Fibroblast of lung (primary cell): ENCODE measurements at regions not wholly inside any gene's neighbourhood (a gene's known extent, or its start where the extent isn't known, plus 50 kb on each side); places are given as distances from the start of the nearest gene placed in this dataset.

Experiments
- DNase-seq, 2 donors: peaks; one replicate each; pipeline versions ENCODE4 v3.0.0 to v3.0.0-alpha.2; 2010; ENCODE audit warnings: low read depth in 2 of 2
- H2AFZ ChIP-seq: 2 replicates; pipeline ENCODE4 v1.5.1; 2012; ENCODE audit warnings: low read length, control low read depth, inconsistent platforms
- H3K27ac ChIP-seq: 2 replicates; pipeline ENCODE4 v1.5.1; 2011; ENCODE audit warnings: low read length, control low read depth; ENCODE audit not compliant: insufficient read depth
- H3K27me3 ChIP-seq: 2 replicates; pipeline ENCODE4 v1.5.1; 2011; ENCODE audit warnings: mild to moderate bottlenecking, low read length; ENCODE audit not compliant: control insufficient read depth, insufficient read depth
- H3K36me3 ChIP-seq: 2 replicates; pipeline ENCODE4 v1.5.1; 2011; ENCODE audit warnings: low read length; ENCODE audit not compliant: control insufficient read depth, insufficient read depth
- H3K4me1 ChIP-seq: 2 replicates; pipeline ENCODE4 v1.5.1; 2011; ENCODE audit warnings: low read length; ENCODE audit not compliant: control insufficient read depth, insufficient read depth; ENCODE audit errors: extremely low read depth
- H3K4me2 ChIP-seq: 2 replicates; pipeline ENCODE4 v1.5.1; 2011; ENCODE audit warnings: low read length, control low read depth; ENCODE audit not compliant: insufficient read depth; ENCODE audit errors: extremely low read depth
- H3K4me3 ChIP-seq, 4 experiments: fragments of 200-600 bp in 1 of 4; sonication (generic) in 1 of 4; replicated peaks in 1 of 4; 2 replicates each; pipeline ENCODE4 v1.5.1; 2011 to 2016; ENCODE audit warnings: low read length in 4 of 4, low read depth in 3 of 4, mild to moderate bottlenecking in 3 of 4, control low read depth in 2 of 4, inconsistent platforms in 1 of 4, mixed read lengths in 1 of 4; ENCODE audit not compliant: insufficient read depth in 1 of 4; ENCODE audit errors: control extremely low read depth in 1 of 4
- H3K79me2 ChIP-seq: 2 replicates; pipeline ENCODE4 v1.5.1; 2012; ENCODE audit warnings: mild to moderate bottlenecking, low read length, inconsistent platforms; ENCODE audit not compliant: control insufficient read depth, insufficient read depth
- H3K9ac ChIP-seq: 2 replicates; pipeline ENCODE4 v1.5.1; 2011; ENCODE audit warnings: mild to moderate bottlenecking, low read length, control low read depth; ENCODE audit not compliant: insufficient read depth
- H3K9me3 ChIP-seq: 2 replicates; pipeline ENCODE4 v1.5.1; 2012; ENCODE audit warnings: low read depth, low read length; ENCODE audit not compliant: control insufficient read depth, insufficient read depth
- H4K20me1 ChIP-seq: 2 replicates; pipeline ENCODE4 v1.5.1; 2011; ENCODE audit warnings: low read length; ENCODE audit not compliant: control insufficient read depth, insufficient read depth; ENCODE audit errors: extremely low read depth
- EZH2 ChIP-seq: IDR thresholded peaks from 2 replicates; pipeline ENCODE4 v1.5.1; 2012; ENCODE audit warnings: low read length, control low read depth, mild to moderate bottlenecking; ENCODE audit errors: missing control alignments
- TF ChIP-seq, protein P1 (sequence below), 2 donors: IDR thresholded peaks in 1 of 2; conservative IDR thresholded peaks in 1 of 2; 1 replicate in 1 of 2; 2 replicates in 1 of 2; pipeline ENCODE4 v1.5.1; 2011 to 2012; ENCODE audit warnings: low read length in 2 of 2, control low read depth in 1 of 2, inconsistent platforms in 1 of 2, low read depth in 1 of 2, mild to moderate bottlenecking in 1 of 2

DNA sequence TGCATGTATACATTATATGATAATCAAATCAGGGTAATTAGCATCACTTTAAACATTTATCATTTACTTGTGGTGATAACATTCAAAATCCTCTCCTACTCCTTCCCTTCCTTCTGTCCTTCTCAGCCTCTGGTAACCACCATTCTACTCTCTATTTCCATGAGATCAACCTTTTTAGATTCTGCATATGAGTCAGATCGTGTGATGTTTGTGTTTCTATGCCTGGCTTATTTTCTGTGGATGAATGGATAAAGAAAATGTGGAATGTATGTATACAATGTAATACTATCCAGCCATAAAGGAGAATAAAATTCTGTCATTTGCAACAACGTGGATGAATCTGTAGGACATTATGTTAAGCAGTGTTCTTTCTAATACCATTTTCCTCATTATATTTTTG lies 123.9 kb downstream of the NAA11 start:
- H3K79me2 ChIP-seq, result no peaks in the 10 kb centered on the region
- H3K36me3 ChIP-seq, result no peaks in the 10 kb centered on the region
- H2AFZ ChIP-seq, result no peak overlapping the region
- no peaks in the 10 kb centered on the region for H3K9me3 ChIP-seq
- no peaks in the 10 kb centered on the region for H3K4me1 ChIP-seq
- H3K9ac ChIP-seq, result no peak overlapping the region
- no peaks in the 10 kb centered on the region for H4K20me1 ChIP-seq
- H3K27ac ChIP-seq, result no peak overlapping the region
- H3K27me3 ChIP-seq, result no peaks in the 10 kb centered on the region
- no peak for DNase-seq
- no peak overlapping the region for H3K4me3 ChIP-seq
- TF ChIP-seq, protein P1, sequence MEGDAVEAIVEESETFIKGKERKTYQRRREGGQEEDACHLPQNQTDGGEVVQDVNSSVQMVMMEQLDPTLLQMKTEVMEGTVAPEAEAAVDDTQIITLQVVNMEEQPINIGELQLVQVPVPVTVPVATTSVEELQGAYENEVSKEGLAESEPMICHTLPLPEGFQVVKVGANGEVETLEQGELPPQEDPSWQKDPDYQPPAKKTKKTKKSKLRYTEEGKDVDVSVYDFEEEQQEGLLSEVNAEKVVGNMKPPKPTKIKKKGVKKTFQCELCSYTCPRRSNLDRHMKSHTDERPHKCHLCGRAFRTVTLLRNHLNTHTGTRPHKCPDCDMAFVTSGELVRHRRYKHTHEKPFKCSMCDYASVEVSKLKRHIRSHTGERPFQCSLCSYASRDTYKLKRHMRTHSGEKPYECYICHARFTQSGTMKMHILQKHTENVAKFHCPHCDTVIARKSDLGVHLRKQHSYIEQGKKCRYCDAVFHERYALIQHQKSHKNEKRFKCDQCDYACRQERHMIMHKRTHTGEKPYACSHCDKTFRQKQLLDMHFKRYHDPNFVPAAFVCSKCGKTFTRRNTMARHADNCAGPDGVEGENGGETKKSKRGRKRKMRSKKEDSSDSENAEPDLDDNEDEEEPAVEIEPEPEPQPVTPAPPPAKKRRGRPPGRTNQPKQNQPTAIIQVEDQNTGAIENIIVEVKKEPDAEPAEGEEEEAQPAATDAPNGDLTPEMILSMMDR (conservative IDR thresholded peaks at IDR 0.05 in 1 of 2, IDR thresholded peaks at IDR 0.05 in 1 of 2; ENCODE audit: low read depth in 1 of 2, low read length in 2 of 2), result no peak
- no peak for TF ChIP-seq EZH2
- H3K4me2 ChIP-seq, result no peak overlapping the region

DNA sequence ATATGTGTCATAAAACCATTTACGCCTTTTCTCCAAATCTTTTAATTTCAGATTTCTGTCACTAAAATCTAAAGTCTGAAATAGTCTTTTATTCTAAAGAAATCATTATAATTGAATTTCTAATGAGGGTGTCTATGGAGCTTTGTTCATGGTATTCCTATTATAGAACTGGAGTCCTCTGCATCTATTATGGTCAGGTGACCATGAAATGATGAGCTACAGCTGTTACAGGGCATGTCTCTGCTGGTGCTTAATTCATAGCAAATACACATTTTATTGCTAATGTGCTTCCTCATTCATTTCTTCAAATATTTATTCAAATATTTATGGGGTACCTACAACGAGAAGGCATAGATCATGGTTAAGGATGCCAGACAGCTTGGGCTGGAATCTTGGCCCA lies 126.1 kb downstream of the NAA11 start:
- Histone ChIP-seq H3K9me3 (no peaks in the 10 kb centered on the region), H3K36me3 (no peaks in the 10 kb centered on the region), H3K9ac (no peak overlapping the region), H3K79me2 (no peaks in the 10 kb centered on the region), H3K27ac (no peak overlapping the region), H3K4me3 (no peak overlapping the region), H3K4me1 (no peaks in the 10 kb centered on the region), H3K4me2 (no peak overlapping the region), H2AFZ (no peak overlapping the region), H4K20me1 (no peaks in the 10 kb centered on the region), H3K27me3 (no peaks in the 10 kb centered on the region)
- no peak for DNase-seq
- TF ChIP-seq, protein P1 (conservative IDR thresholded peaks at IDR 0.05 in 1 of 2, IDR thresholded peaks at IDR 0.05 in 1 of 2; ENCODE audit: low read depth in 1 of 2, low read length in 2 of 2), result no peak
- no peak for TF ChIP-seq EZH2

DNA sequence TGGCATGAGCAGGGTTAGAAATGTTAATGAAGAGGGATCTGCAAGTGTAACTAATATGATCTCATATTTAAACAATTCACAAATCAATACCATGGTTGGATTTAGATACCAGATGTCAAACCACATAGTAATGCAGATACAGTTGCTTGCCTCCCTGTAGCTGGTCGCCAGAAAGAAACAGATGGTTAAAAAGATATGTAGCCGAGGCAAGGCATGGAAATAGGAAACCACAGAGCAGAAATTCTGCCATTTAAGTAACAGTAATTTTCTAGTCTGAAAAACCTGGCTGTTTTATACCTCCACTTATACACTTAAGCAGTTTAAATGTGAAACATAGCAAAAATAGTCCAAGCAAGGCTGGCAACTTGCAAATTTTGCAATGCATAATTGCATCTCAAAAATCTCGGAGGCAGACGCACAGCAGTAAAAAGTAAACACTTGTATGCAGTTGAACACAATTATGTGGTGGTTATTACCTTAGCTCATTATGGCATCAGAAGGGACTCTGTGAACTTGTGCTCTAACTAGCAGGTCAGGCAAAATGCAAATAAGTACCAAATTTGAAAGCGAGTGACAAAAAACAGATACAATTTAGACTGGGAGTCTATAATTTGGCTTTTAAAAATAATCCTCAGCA lies 126.8 kb downstream of the NAA11 start:
- Histone ChIP-seq H3K4me1 (no peaks in the 10 kb centered on the region), H3K4me3 (no peak overlapping the region), H3K36me3 (no peaks in the 10 kb centered on the region), H3K27me3 (no peaks in the 10 kb centered on the region), H3K9me3 (no peaks in the 10 kb centered on the region), H3K27ac (no peak overlapping the region), H3K9ac (no peak overlapping the region), H4K20me1 (no peaks in the 10 kb centered on the region), H2AFZ (no peak overlapping the region), H3K79me2 (no peaks in the 10 kb centered on the region), H3K4me2 (no peak overlapping the region)
- DNase-seq, result peak in 1 of 2 donors; percentile 14
- TF ChIP-seq, protein P1 (conservative IDR thresholded peaks at IDR 0.05 in 1 of 2, IDR thresholded peaks at IDR 0.05 in 1 of 2; ENCODE audit: low read depth in 1 of 2, low read length in 2 of 2), result no peak
- no peak for TF ChIP-seq EZH2
